ENCODE measurements at regions not wholly inside any gene's neighbourhood (a gene's known extent, or its start where the extent isn't known, plus 50 kb on each side); places are given as distances from the start of the nearest gene placed in this dataset.

DNA sequence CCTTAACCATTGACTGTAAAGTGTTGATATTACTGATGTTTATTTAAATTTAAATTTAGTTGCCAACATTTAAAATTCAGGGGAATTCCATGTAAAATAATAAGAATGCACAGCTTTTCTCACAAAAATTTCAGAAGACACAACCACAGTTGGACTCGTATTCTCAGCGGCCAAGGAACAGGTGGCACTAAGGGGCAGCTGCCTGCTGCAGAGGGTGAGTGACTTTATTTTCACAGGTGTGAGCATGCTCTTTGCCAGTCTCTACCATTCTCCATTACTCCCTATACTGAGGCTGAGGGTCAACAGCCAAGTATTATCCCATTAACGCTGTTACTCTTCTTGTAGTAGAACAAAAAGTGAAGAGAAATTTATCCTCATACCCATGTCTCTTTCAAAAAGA is 92.1 kb upstream of the GADL1 start:
- DNase-seq (ENCODE audit: extremely low read depth, insufficient read length) = no peak
- H3K4me3 ChIP-seq (replicated peaks; ENCODE audit: low read depth, low read length) = no peak overlapping the region
- TF ChIP-seq, protein P1, sequence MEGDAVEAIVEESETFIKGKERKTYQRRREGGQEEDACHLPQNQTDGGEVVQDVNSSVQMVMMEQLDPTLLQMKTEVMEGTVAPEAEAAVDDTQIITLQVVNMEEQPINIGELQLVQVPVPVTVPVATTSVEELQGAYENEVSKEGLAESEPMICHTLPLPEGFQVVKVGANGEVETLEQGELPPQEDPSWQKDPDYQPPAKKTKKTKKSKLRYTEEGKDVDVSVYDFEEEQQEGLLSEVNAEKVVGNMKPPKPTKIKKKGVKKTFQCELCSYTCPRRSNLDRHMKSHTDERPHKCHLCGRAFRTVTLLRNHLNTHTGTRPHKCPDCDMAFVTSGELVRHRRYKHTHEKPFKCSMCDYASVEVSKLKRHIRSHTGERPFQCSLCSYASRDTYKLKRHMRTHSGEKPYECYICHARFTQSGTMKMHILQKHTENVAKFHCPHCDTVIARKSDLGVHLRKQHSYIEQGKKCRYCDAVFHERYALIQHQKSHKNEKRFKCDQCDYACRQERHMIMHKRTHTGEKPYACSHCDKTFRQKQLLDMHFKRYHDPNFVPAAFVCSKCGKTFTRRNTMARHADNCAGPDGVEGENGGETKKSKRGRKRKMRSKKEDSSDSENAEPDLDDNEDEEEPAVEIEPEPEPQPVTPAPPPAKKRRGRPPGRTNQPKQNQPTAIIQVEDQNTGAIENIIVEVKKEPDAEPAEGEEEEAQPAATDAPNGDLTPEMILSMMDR (IDR thresholded peaks at IDR 0.05; ENCODE audit: insufficient read depth, low read length, poor library complexity, severe bottlenecking) = no peak
- H3K36me3 ChIP-seq (ENCODE audit: control insufficient read depth, insufficient read depth, low read length) = no peaks in the 10 kb centered on the region
- H3K27me3 ChIP-seq (replicated peaks; ENCODE audit: control insufficient read depth, insufficient read depth, low read length) = no peaks in the 10 kb centered on the region

GRCh38 chr3:30988769-30989168 is 94.3 kb upstream of the GADL1 start:
- Histone ChIP-seq H3K27me3 (replicated peaks; ENCODE audit: control insufficient read depth, insufficient read depth, low read length) (no peaks in the 10 kb centered on the region), H3K4me3 (replicated peaks; ENCODE audit: low read depth, low read length) (no peak overlapping the region), H3K36me3 (ENCODE audit: control insufficient read depth, insufficient read depth, low read length) (no peaks in the 10 kb centered on the region)
- no peak for DNase-seq (ENCODE audit: extremely low read depth, insufficient read length)
- TF ChIP-seq, protein P1 (IDR thresholded peaks at IDR 0.05; ENCODE audit: insufficient read depth, low read length, poor library complexity, severe bottlenecking) = no peak

- no peak overlapping the region for H3K4me3 ChIP-seq (replicated peaks; ENCODE audit: low read depth, low read length)
- no peaks in the 10 kb centered on the region for H3K27me3 ChIP-seq (replicated peaks; ENCODE audit: control insufficient read depth, insufficient read depth, low read length)
- no peak for DNase-seq (ENCODE audit: extremely low read depth, insufficient read length)
- no peaks in the 10 kb centered on the region for H3K36me3 ChIP-seq (ENCODE audit: control insufficient read depth, insufficient read depth, low read length)
- TF ChIP-seq, protein P1 (IDR thresholded peaks at IDR 0.05; ENCODE audit: insufficient read depth, low read length, poor library complexity, severe bottlenecking) = no peak
Observed at GRCh38 chr3:30989276-30990030, 95.0 kb upstream of the GADL1 start.

- no peaks in the 10 kb centered on the region for H3K36me3 ChIP-seq (ENCODE audit: control insufficient read depth, insufficient read depth, low read length)
- no peaks in the 10 kb centered on the region; the same call in 1 of the 2 replicates for H3K27me3 ChIP-seq (replicated peaks; ENCODE audit: control insufficient read depth, insufficient read depth, low read length)
- TF ChIP-seq, protein P1 (IDR thresholded peaks at IDR 0.05; ENCODE audit: insufficient read depth, low read length, poor library complexity, severe bottlenecking) = no peak
- DNase-seq (ENCODE audit: extremely low read depth, insufficient read length) = no peak
- no peak overlapping the region for H3K4me3 ChIP-seq (replicated peaks; ENCODE audit: low read depth, low read length)
Observed at GRCh38 chr3:30996467-30996866, 102.0 kb upstream of the GADL1 start.

DNA sequence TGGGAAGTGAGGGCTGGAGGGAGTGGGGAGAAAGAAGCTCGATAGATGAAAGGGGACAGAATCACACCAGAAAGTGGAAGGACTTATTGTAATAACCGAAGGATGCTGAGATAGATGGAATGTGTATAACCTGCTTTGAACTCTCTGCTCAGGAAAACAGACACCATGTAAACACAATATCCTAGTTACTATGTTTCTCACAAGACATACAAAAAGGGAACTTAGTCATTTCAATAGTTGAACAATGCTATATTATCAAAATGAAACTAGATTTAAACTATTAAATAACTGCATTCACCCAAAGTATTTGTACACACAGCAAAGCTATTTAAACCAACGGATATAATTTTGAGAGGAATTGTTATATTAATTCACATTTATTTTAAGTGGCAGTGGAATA is 108.3 kb upstream of the GADL1 start:
- TF ChIP-seq, protein P1 (IDR thresholded peaks at IDR 0.05; ENCODE audit: insufficient read depth, low read length, poor library complexity, severe bottlenecking) = no peak
- no peaks in the 10 kb centered on the region for H3K27me3 ChIP-seq (replicated peaks; ENCODE audit: control insufficient read depth, insufficient read depth, low read length)

More for the DNA sequence above, 108.3 kb upstream of the GADL1 start:
- Histone ChIP-seq H3K4me3 (replicated peaks; ENCODE audit: low read depth, low read length) (no peak overlapping the region), H3K36me3 (ENCODE audit: control insufficient read depth, insufficient read depth, low read length) (no peaks in the 10 kb centered on the region)
- peak; percentile 7 for DNase-seq (ENCODE audit: extremely low read depth, insufficient read length)
